DOHH2 (cell line): ENCODE measurements at regions not wholly inside any gene's neighbourhood (a gene's known extent, or its start where the extent isn't known, plus 50 kb on each side); places are given as distances from the start of the nearest gene placed in this dataset.

ENCODE experiments used
- H3F3A ChIP-seq: fragments of 200-600 bp; sonication (generic), shearing (Covaris generic); 2 replicates; pipeline ENCODE4 v1.6.0; 2016; ENCODE audit warnings: antibody characterized with exemption, mild to moderate bottlenecking; ENCODE audit not compliant: control insufficient read depth, insufficient read depth
- H3K27ac ChIP-seq: fragments of 200-600 bp; sonication (generic); 2 replicates; pipeline ENCODE4 v1.5.1; 2014; ENCODE audit warnings: low read depth, mild to moderate bottlenecking, low read length, moderate library complexity
- H3K27me3 ChIP-seq: fragments of 200-600 bp; sonication (generic); 2 replicates; pipeline ENCODE4 v1.6.1; 2014; ENCODE audit warnings: mild to moderate bottlenecking, low read length, mixed read lengths; ENCODE audit not compliant: control insufficient read depth
- H3K36me3 ChIP-seq: fragments of 200-600 bp; sonication (generic); 2 replicates; pipeline ENCODE4 v1.6.1; 2014; ENCODE audit warnings: mild to moderate bottlenecking, low read length, moderate library complexity, mixed read lengths; ENCODE audit not compliant: control insufficient read depth
- H3K4me1 ChIP-seq: fragments of 200-600 bp; sonication (generic); 2 replicates; pipeline ENCODE4 v1.6.1; 2014; ENCODE audit warnings: mild to moderate bottlenecking, low read length, mixed read lengths; ENCODE audit not compliant: control insufficient read depth
- H3K4me2 ChIP-seq: fragments of 200-600 bp; sonication (generic); 2 replicates; pipeline ENCODE4 v1.6.0; 2014; ENCODE audit warnings: mild to moderate bottlenecking, low read length, moderate library complexity
- H3K4me3 ChIP-seq: fragments of 200-600 bp; sonication (generic); 2 replicates; pipeline ENCODE4 v1.5.1; 2014; ENCODE audit warnings: mild to moderate bottlenecking, low read length, mixed read lengths
- H3K79me2 ChIP-seq: fragments of 200-600 bp; sonication (generic); 2 replicates; pipeline ENCODE4 v1.6.1; 2014; ENCODE audit warnings: mild to moderate bottlenecking, low read length, mixed read lengths; ENCODE audit not compliant: control insufficient read depth
- H3K9me2 ChIP-seq: fragments of 200-600 bp; sonication (generic); replicated peaks from 2 replicates; pipeline ENCODE4 v1.6.1; 2014; ENCODE audit warnings: mild to moderate bottlenecking, low read length, mixed read lengths; ENCODE audit not compliant: control insufficient read depth
- H3K9me3 ChIP-seq: fragments of 200-600 bp; sonication (generic); 2 replicates; pipeline ENCODE4 v1.6.1; 2014; ENCODE audit warnings: antibody characterized with exemption, low read length, mixed read lengths; ENCODE audit not compliant: control insufficient read depth, insufficient read depth
- H4K20me1 ChIP-seq: fragments of 200-600 bp; sonication (generic); 2 replicates; pipeline ENCODE4 v1.6.0; 2014; ENCODE audit warnings: low read depth, mild to moderate bottlenecking, antibody characterized with exemption, low read length, moderate library complexity; ENCODE audit not compliant: control insufficient read depth, insufficient read depth
- CTCF ChIP-seq: fragments of 200-600 bp; sonication (generic); IDR thresholded peaks from one replicate; pipeline ENCODE4 v1.5.1; 2014; ENCODE audit warnings: antibody characterized with exemption, mild to moderate bottlenecking, low read depth, low read length; ENCODE audit not compliant: poor library complexity, severe bottlenecking
- EZH2phosphoT487 ChIP-seq: fragments of 200-600 bp; sonication (generic); IDR thresholded peaks from 2 replicates; pipeline ENCODE4 v1.6.1; 2017; ENCODE audit warnings: borderline replicate concordance, mild to moderate bottlenecking, antibody characterized with exemption, low read length, moderate library complexity, mixed read lengths

DNA sequence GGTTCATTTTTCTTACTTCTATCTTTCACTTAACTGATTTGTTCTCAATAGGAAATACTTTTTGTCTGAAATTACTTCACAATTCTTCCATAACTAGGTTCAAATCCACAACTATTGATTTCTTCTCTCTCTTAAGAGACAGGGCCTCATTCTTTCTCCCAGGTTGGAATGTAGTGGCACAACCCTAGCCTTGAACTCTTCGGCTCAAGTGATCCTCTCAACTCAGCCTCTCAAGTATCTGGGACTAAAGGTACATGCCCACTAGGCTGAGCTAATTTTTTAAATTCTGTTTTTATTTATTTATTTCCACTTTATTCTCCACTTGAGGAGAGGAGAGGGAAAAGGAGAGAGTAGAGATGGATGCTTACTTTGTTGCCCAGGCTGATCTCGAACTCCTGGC, 370.4 kb upstream of the PLXNA2 start:
- no peaks in the 10 kb centered on the region for H3K9me3 ChIP-seq
- no peaks in the 10 kb centered on the region for H3K4me1 ChIP-seq
- H3K36me3 ChIP-seq = no peaks in the 10 kb centered on the region
- no peak for TF ChIP-seq EZH2phosphoT487
- TF ChIP-seq CTCF = no peak
- no peaks in the 10 kb centered on the region for H3F3A ChIP-seq
- no peak overlapping the region for H3K27ac ChIP-seq
- no peaks in the 10 kb centered on the region for H4K20me1 ChIP-seq
- no peaks in the 10 kb centered on the region for H3K27me3 ChIP-seq
- no peak overlapping the region for H3K4me3 ChIP-seq
- H3K79me2 ChIP-seq = no peaks in the 10 kb centered on the region
- H3K9me2 ChIP-seq = no peaks in the 10 kb centered on the region
- no peak overlapping the region for H3K4me2 ChIP-seq

- Histone ChIP-seq H3K4me1 (no peaks in the 10 kb centered on the region), H3K4me3 (no peak overlapping the region), H3K27me3 (no peaks in the 10 kb centered on the region), H3K36me3 (no peaks in the 10 kb centered on the region), H3K27ac (no peak overlapping the region), H3K9me3 (no peaks in the 10 kb centered on the region), H3K4me2 (no peak overlapping the region), H4K20me1 (no peaks in the 10 kb centered on the region), H3K9me2 (no peaks in the 10 kb centered on the region), H3F3A (no peaks in the 10 kb centered on the region), H3K79me2 (no peaks in the 10 kb centered on the region)
- TF ChIP-seq CTCF = no peak
- TF ChIP-seq EZH2phosphoT487 = no peak
These were observed 371.2 kb upstream of the PLXNA2 start for GRCh38 chr1:208615371-208615770.

GRCh38 chr1:208616776-208617175, 372.6 kb upstream of the PLXNA2 start:
- Histone ChIP-seq H4K20me1 (no peaks in the 10 kb centered on the region), H3F3A (no peaks in the 10 kb centered on the region), H3K79me2 (no peaks in the 10 kb centered on the region), H3K4me2 (no peak overlapping the region), H3K9me2 (no peaks in the 10 kb centered on the region), H3K36me3 (no peaks in the 10 kb centered on the region), H3K4me1 (no peaks in the 10 kb centered on the region), H3K27me3 (no peaks in the 10 kb centered on the region), H3K27ac (no peak overlapping the region), H3K4me3 (no peak overlapping the region), H3K9me3 (no peaks in the 10 kb centered on the region)
- no peak for TF ChIP-seq CTCF
- TF ChIP-seq EZH2phosphoT487 = no peak
